OCI-LY1 (cell line): ENCODE measurements at regions not wholly inside any gene's neighbourhood (a gene's known extent, or its start where the extent isn't known, plus 50 kb on each side); places are given as distances from the start of the nearest gene placed in this dataset.

ENCODE experiments used
- H2AFZ ChIP-seq: fragments of 200-600 bp; sonication (generic), shearing (Covaris generic); 2 replicates; pipeline ENCODE4 v1.6.0; 2014; ENCODE audit warnings: antibody characterized with exemption, mild to moderate bottlenecking, low read length
- H3F3A ChIP-seq: fragments of 200-600 bp; sonication (generic), shearing (Covaris generic); 2 replicates; pipeline ENCODE4 v1.6.0; 2014; ENCODE audit warnings: mild to moderate bottlenecking, antibody characterized with exemption, low read length, moderate library complexity; ENCODE audit not compliant: insufficient read depth
- H3K27ac ChIP-seq: fragments of 200-600 bp; sonication (generic); 2 replicates; pipeline ENCODE4 v1.5.1; 2014; ENCODE audit warnings: low read length, mixed run types, mild to moderate bottlenecking, low read depth; ENCODE audit not compliant: poor library complexity, severe bottlenecking
- H3K27me3 ChIP-seq: fragments of 200-600 bp; sonication (generic); 2 replicates; pipeline ENCODE4 v1.6.0; 2014; ENCODE audit warnings: antibody characterized with exemption, mild to moderate bottlenecking, low read length, moderate library complexity; ENCODE audit not compliant: insufficient read depth
- H3K36me3 ChIP-seq: fragments of 200-600 bp; sonication (generic); 2 replicates; pipeline ENCODE4 v1.6.1; 2014; ENCODE audit warnings: mild to moderate bottlenecking, antibody characterized with exemption, low read length, moderate library complexity, mixed read lengths; ENCODE audit not compliant: insufficient read depth
- H3K4me1 ChIP-seq: fragments of 200-600 bp; sonication (generic); 2 replicates; pipeline ENCODE4 v1.5.1; 2014; ENCODE audit warnings: mild to moderate bottlenecking, low read length, moderate library complexity; ENCODE audit not compliant: insufficient read depth, severe bottlenecking
- H3K4me2 ChIP-seq: fragments of 200-600 bp; sonication (generic), shearing (Covaris generic); 2 replicates; pipeline ENCODE4 v1.6.1; 2014; ENCODE audit warnings: low read length
- H3K4me3 ChIP-seq: fragments of 200-600 bp; sonication (generic); 2 replicates; pipeline ENCODE4 v1.5.1; 2014; ENCODE audit warnings: low read length, low read depth, mild to moderate bottlenecking, mixed read lengths; ENCODE audit not compliant: poor library complexity, severe bottlenecking
- H3K79me2 ChIP-seq: fragments of 200-600 bp; shearing (Covaris generic); 2 replicates; pipeline ENCODE4 v1.6.1; 2016; ENCODE audit warnings: mixed run types, low read length, mixed read lengths; ENCODE audit not compliant: insufficient read depth
- H3K9ac ChIP-seq: fragments of 200-600 bp; sonication (generic), shearing (Covaris generic); 2 replicates; pipeline ENCODE4 v1.6.1; 2014; ENCODE audit warnings: mild to moderate bottlenecking, low read length, mixed read lengths
- H3K9me2 ChIP-seq: fragments of 200-600 bp; sonication (generic), shearing (Covaris generic); 2 replicates; pipeline ENCODE4 v1.6.1; 2014; ENCODE audit warnings: low read depth, mild to moderate bottlenecking, low read length, mixed read lengths
- H3K9me3 ChIP-seq: fragments of 200-600 bp; shearing (Covaris generic); 2 replicates; pipeline ENCODE4 v1.6.1; 2014; ENCODE audit warnings: low read length, mixed read lengths
- H4K20me1 ChIP-seq: fragments of 200-600 bp; sonication (generic), shearing (Covaris generic); 2 replicates; pipeline ENCODE4 v1.6.0; 2016; ENCODE audit warnings: mild to moderate bottlenecking, low read length; ENCODE audit not compliant: insufficient read depth
- CTCF ChIP-seq: fragments of 200-600 bp; sonication (generic), shearing (Covaris generic); IDR thresholded peaks from 2 replicates; pipeline ENCODE4 v1.5.1; 2017; ENCODE audit warnings: mild to moderate bottlenecking, antibody characterized with exemption, low read length, moderate library complexity, mixed read lengths
- EZH2 ChIP-seq: fragments of 200-600 bp; sonication (generic), shearing (Covaris generic); IDR thresholded peaks from 2 replicates; pipeline ENCODE4 v1.8.0; 2017; ENCODE audit warnings: borderline replicate concordance, mixed run types, mild to moderate bottlenecking, antibody characterized with exemption, low read length, moderate library complexity, mixed read lengths

DNA sequence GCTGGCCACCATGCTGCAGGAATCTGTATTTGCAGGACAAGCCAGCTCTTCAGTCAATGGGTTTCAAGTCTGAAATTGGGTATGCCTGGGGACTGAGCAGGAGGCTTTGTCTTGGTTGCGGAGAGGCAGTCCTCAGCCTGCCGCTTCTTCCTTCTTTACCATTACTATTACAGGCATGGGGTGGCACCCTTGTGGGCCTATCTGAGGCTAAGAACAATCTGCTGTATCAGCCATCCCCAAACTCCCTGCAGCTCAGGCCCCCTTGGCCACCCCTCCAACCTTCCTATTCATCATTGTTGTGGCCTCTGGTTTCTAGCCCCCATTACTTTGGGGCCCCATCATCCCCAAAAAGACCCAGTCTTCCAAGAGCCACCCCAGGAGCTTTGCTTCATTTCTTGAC, 289.2 kb upstream of the FOXQ1 start:
- Histone ChIP-seq H3K27me3 (no peaks in the 10 kb centered on the region), H3K4me1 (no peaks in the 10 kb centered on the region), H3F3A (no peaks in the 10 kb centered on the region), H3K36me3 (no peaks in the 10 kb centered on the region), H3K4me3 (no peak overlapping the region), H3K9me2 (no peaks in the 10 kb centered on the region), H4K20me1 (no peaks in the 10 kb centered on the region), H3K27ac (no peak overlapping the region), H3K79me2 (no peaks in the 10 kb centered on the region), H3K9ac (no peak overlapping the region), H2AFZ (no peak overlapping the region), H3K4me2 (no peak overlapping the region), H3K9me3 (no peaks in the 10 kb centered on the region)
- TF ChIP-seq CTCF, result no peak
- TF ChIP-seq EZH2, result no peak

- Histone ChIP-seq H3K9me2 (no peaks in the 10 kb centered on the region), H3K36me3 (no peaks in the 10 kb centered on the region), H3K27ac (no peak overlapping the region), H3K4me1 (no peaks in the 10 kb centered on the region), H2AFZ (no peak overlapping the region), H3K9ac (no peak overlapping the region), H3K79me2 (no peaks in the 10 kb centered on the region), H3K4me2 (no peak overlapping the region), H3K27me3 (no peaks in the 10 kb centered on the region), H4K20me1 (no peaks in the 10 kb centered on the region), H3F3A (no peaks in the 10 kb centered on the region), H3K9me3 (no peaks in the 10 kb centered on the region), H3K4me3 (no peak overlapping the region)
- TF ChIP-seq EZH2 (no peak), CTCF (no peak)
Observed at GRCh38 chr6:1020837-1021236, 291.1 kb upstream of the FOXQ1 start.

- no peak overlapping the region for H3K4me2 ChIP-seq
- no peaks in the 10 kb centered on the region for H4K20me1 ChIP-seq
- H3K79me2 ChIP-seq, result no peaks in the 10 kb centered on the region
- no peak overlapping the region for H3K9ac ChIP-seq
- no peaks in the 10 kb centered on the region for H3K27me3 ChIP-seq
- no peak overlapping the region for H3K4me3 ChIP-seq
- no peaks in the 10 kb centered on the region for H3F3A ChIP-seq
- H3K27ac ChIP-seq, result no peak overlapping the region
- H3K9me3 ChIP-seq, result no peaks in the 10 kb centered on the region
- no peaks in the 10 kb centered on the region for H3K9me2 ChIP-seq
- H3K4me1 ChIP-seq, result no peaks in the 10 kb centered on the region
- TF ChIP-seq CTCF (no peak), EZH2 (no peak)
- no peaks in the 10 kb centered on the region for H3K36me3 ChIP-seq
- H2AFZ ChIP-seq, result no peak overlapping the region
Observed at GRCh38 chr6:1020133-1020532, 291.8 kb upstream of the FOXQ1 start.
